GM21529 (cell line): ENCODE measurements at regions not wholly inside any gene's neighbourhood (a gene's known extent, or its start where the extent isn't known, plus 50 kb on each side); places are given as distances from the start of the nearest gene placed in this dataset.
"Not testable (repeated sequence)": the region's sequence is repeated elsewhere in the genome, so short reads cannot be mapped to it uniquely, and the experiment has no call there.

Experiments
- ATAC-seq: cut with Tn5 transposase; IDR thresholded peaks from one replicate; pipeline ENCODE4 v1.9.1; 2021; ENCODE audit not compliant: unreplicated experiment

DNA sequence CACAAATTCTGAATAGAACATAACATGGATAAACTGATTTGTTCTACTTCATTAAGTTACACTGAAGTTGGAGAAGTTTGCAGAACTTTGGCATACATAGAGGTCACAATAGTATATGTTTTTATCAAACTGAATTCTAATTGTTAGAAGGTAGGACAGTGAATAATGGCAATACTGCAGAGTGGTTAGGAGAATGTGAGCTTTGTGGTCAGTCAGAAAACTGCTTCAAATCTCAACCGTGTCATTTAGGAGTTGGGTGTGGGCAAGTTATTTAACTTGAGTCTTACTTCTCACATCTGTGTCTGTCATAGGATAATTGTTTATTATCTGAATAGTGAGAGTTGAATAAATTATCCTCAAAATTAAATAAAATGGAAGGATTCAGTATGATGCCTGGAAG is 374.6 kb upstream of the SYT1 start:
- no peak for ATAC-seq

DNA sequence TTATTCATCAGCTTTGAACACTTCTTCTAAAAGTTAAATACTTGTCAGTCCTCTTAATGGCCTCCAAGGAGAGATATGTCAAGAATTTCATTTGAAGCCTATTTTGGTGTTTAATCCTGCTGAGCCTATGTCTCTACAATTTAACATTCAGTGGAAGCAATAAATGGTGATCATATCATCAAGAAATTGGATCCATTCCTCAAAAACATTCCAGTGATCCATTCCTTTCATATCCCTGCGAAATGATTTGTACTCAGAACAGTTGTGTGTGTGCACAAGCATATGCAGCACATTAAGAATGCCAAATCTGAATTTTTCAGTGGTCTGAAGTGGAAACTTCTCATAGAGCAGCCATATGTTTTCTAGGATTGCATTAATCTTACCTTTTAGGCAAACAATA is 373.7 kb upstream of the SYT1 start:
- ATAC-seq, result no peak

GRCh38 chr12:78494911-78495310 is 369.7 kb upstream of the SYT1 start:
- ATAC-seq, result no peak

- no peak for ATAC-seq
Measured at GRCh38 chr12:78501825-78502224, 362.7 kb upstream of the SYT1 start.

DNA sequence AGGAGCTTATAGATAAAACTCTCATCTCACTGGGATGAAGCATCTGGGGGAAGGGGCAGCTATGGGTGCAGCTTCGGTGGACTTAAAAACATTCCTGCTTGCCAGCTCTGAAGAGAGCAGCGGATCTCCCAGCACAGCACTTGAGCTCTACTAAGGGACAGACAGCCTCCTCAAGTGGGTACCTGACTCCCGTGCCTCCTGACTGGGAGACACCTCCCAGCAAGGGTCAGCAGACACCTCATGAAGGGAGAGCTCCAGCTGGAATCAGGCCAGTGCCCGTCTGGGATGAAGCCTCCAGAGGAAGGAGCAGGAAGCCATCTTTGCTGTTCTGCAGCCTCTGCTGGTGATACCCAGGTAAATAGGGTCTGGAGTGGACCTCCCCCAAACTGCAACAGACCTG is 345.2 kb upstream of the SYT1 start:
- ATAC-seq, result no peak

GRCh38 chr12:78530100-78530765 is 334.3 kb upstream of the SYT1 start:
- ATAC-seq, result no peak

GRCh38 chr12:78531831-78532458 is 332.6 kb upstream of the SYT1 start:
- ATAC-seq, result no peak

GRCh38 chr12:78534311-78534710 is 330.3 kb upstream of the SYT1 start:
- no peak for ATAC-seq

DNA sequence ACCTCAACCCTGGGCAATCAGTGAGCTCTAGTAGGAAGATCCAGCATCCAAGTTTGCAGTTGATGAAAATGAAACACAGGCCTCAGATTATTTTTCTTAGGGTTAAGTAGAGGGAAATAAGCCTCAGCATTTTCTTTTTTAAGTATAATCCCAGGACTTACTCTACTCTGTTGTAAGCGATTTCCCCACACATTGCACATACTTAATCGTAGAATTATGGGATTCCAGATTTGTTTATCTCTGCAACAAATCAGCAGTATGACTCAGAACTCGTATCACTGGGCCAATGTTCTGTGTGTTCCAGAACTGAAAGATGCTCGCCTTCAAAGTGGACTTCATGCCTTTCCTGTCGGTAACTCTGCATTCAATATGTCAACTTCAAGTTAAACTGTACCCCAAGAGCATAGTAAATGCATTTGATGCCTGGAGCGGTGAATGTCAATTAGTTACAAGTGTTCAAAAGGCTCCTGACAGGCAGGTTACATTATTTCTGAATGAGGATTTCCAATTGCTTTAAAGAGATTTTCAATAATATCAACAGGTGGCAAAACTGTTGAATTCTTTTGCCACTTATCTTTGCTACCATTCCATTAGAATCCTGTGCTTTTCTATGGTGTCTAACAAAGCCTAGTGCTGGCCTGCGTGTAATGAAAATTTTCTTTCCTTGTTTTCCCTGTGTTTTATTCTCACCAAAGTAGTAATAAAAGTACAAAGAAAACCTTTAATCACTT is 323.8 kb upstream of the SYT1 start:
- ATAC-seq, result no peak

GRCh38 chr12:78550831-78551230 is 313.7 kb upstream of the SYT1 start:
- no peak for ATAC-seq

DNA sequence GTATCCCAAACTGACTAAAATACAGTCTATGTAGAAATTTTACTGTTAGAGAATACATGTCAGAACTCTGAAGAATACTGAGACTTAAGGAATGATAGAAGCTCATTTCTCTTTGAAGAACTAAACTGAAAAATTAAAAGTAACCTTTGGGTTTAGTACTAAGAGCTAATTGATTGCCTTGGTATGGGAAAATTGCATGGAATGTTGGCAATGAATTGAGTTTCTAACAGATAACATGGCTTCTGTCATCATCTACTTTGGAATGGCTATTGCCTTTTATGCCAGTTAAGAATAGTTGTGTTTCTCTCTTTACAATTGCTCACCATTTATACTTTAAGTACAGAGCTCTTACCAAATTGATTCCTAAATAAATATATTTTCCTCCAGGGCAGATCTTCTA is 308.8 kb upstream of the SYT1 start:
- no peak for ATAC-seq

DNA sequence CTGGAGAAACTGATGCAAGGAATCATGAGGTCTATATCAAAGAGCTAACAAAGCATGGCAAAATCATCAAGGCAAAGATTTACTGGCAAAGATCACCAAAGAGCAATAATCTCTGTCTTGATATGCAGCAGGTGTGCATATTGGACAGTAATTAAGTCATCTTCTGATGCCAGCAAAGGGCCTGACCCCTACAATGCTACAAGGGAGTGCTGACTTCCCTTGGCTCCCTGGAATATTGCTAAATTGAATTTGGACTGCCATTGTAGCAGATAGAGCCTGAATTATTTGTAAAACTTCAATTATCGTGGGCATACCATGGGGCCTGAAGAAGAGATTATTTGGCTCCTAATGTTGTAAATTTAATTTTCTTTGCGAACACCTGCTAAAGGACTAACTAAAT is 307.9 kb upstream of the SYT1 start:
- no peak for ATAC-seq

GRCh38 chr12:78559416-78559815 is 305.2 kb upstream of the SYT1 start:
- ATAC-seq, result no peak

GRCh38 chr12:78559886-78560285 is 304.7 kb upstream of the SYT1 start:
- no peak for ATAC-seq

DNA sequence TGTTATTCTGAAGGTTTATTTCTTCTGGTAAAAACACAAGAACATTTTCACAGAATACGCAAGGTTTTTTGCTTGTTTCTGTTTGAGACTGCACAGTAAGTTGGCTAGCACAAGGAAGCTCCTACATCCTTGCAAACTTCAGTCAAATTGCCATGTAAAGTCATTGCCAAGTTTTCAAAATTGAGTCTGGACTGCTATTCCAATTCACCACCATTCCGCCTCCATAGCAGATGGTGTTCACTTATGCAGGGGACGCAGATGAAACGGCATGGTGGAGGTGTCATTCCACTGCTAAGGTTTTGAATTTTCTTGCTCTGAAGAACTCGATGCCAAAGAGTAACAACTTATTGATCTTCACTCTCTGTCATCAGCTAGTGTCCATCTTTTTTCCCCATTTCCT is 303.9 kb upstream of the SYT1 start:
- no peak for ATAC-seq

DNA sequence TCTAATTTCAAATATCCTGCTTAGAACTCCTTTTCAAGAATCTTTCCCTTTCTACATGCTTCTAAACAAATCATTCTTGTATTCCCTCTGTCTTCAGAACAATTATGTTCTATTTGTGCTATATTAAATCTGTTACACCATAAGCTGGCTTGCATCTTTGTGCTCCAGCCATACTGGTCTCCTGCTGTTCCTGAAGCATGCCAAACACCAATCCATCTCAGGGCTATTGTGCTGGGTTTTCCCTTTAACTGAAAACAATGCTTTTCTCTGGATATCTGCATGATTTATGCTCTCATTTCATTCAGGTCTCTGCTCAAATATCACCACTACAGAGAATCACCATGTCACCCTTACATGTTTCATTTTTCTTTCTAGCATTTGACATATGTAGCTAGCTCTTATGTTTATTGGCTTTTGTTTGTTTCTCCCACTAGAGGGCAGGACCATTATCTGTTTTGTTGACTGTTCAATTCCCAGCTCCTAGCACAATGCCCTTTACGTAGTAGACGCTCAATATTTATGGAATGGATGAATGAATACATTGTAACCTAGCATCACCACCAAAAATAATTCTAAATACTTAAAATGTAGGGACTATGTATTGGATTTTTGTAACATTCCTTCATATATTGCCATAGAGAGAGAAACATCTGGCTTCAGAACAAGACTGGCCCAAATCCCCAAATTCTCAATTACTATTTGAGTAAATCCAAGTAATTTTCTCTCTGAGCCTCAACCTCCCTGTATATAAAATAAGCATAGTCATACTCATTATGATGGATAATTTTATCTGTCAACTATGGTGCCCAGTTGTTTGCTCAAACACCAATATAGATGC is 302.0 kb upstream of the SYT1 start:
- no peak for ATAC-seq

DNA sequence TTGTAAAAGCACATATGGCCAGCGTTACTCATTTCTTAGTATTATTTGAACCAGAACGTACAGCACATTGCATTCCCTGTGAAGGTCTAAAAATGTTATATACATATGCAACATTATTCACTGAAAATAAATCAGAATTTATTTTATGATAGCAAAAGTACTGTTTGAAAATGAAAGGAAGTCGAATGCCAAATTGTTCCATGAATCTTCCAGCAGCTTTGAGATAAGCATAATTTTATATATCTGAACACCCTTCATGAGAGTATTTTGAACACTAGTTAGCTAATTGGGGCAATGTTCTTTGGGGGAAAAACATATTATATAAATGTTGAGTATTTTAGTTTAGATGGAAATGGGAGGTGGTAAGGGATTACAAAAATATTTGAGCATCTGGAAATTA is 300.7 kb upstream of the SYT1 start:
- ATAC-seq, result no peak

DNA sequence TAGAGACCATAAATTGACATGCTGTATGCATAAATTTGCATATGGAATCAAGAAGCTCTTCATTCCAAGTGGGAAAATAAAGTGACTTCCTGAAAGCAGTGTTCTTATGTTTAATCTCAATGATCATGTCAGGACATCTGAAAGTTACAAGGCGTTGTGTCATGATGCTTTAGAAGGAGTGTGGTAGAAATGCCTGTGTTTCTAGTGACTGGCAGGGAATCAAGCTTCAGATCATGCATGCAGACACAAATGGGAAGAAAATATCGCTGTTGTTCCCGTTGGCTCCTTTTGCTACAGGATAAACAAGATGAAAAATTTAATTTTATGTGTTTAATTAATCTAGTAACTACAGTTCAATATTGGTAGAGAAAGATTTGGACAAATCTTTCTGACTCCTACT is 298.1 kb upstream of the SYT1 start:
- ATAC-seq, result no peak

GRCh38 chr12:78568321-78569020 is 296.1 kb upstream of the SYT1 start:
- no peak for ATAC-seq

DNA sequence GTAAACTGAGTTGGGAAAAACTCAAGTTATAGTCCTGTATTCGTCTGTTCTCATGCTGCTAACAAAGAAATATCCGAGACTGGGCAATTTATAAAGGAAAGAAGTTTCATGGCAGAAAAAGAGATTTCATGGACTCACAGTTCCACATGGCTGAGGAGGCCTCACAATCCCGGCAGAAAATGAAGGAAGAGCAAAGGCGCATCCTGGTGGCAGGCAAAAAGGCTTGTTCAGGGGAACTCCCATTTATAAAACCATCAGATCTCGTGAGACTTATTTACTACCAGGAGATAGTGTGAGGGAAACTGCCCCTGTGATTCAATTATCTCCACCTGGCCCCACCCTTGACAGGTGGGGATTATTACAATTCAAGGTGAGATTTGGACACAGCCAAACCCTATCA is 292.6 kb upstream of the SYT1 start:
- ATAC-seq, result no peak

GRCh38 chr12:78575208-78575607 is 289.4 kb upstream of the SYT1 start:
- ATAC-seq, result not testable (repeated sequence)
